HG02610 (cell line): ENCODE measurements at regions not wholly inside any gene's neighbourhood (a gene's known extent, or its start where the extent isn't known, plus 50 kb on each side); places are given as distances from the start of the nearest gene placed in this dataset.

ENCODE experiments used
- ATAC-seq: cut with Tn5 transposase; IDR thresholded peaks from one replicate; pipeline ENCODE4 v1.9.1; 2021; ENCODE audit warnings: mild to moderate bottlenecking, moderate library complexity; ENCODE audit not compliant: unreplicated experiment

DNA sequence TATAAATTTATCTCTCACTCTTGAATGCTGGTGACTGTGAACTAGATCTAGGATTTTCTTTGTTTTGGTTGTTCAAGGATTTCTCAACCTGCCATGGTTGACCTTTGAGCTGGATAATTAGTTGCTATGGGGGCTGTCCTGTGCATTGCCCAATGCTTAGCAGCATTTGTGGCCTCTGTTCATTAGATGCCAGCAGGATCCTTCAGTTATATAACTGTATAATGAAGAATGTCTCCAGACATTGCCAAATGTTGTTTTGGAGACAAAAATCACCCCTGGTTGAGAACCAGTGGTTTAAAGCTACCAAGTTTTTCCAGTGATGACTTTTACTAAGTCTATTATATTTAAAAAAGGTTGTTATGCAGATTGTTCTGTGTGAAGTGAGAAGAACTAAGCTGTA is 147.9 kb upstream of the STXBP6 start:
- no peak for ATAC-seq

DNA sequence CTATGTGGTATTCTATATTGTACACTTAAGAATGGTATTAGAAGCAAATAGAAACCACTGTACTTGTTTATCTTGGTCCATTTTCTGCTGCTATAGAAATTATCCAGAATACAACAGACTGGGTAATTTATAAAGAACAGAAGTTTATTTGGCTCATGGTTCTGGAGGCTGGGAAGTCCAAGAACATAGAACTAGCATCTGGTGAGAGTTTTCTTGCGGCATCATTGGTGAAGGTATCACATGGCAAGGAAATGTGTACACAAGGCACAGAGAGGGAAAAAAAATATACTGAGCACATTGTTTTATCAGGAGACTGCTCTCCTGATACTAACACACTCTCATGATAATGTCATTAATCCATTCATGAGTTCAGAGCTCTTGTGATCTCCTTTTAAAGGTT is 130.3 kb upstream of the STXBP6 start:
- ATAC-seq, result no peak

DNA sequence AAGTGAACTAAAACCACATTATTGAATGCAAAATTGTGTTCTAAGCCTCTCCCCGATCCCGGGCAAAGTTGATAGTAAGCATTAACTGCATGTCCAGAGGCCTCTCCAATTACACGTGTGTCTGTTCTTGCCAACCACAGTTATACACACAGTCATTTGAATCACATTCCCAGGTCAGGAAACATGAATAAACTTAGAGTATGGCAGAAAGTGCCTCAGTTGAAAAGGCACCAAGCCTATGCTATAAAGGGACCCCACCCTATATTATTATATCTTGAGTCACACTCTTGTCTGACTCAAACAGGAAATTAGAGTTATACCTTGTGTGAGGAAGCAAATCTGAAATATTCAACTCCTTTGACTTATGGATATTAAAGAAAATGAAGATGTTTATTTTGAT is 128.3 kb upstream of the STXBP6 start:
- ATAC-seq, result no peak

DNA sequence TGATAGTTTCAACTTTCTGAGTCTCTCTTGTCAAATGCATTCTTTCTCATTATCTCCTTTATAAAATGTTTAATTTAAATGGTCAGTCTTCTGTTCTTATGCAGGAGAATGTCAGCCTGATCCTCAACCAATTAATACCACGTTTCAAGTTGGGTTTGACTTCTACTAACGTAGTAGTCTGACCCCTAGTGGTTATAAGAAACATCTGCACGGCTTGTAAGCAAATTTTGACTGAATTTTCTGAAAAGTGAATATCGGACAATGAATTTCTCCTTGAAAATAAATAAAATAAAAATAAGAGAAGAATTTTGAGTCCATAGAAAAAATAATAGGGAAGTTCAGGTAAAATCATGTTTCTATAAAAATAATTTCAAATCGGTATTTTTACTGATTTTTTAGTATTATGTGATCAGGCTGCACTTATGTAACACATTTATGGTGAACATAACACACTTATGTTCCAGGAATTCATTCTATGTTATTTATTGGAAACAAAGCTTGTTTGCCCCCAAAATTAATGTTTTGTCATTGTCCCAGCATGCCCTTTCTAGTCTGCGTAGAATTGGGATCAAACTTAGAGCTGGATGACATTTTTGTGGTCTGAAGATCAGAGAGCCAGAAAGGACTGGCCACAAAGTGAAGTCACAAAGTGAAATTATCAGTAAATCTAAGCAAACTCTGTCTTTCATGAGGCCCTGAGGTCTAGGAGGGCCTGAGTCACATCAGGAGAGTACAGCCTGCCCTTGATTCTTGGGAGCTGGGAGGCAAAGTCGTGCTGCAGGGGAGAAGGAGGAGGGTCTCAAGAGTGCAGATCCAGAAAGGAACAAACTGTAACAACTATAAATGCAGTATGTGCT is 101.2 kb upstream of the STXBP6 start:
- ATAC-seq, result peak; percentile 56

DNA sequence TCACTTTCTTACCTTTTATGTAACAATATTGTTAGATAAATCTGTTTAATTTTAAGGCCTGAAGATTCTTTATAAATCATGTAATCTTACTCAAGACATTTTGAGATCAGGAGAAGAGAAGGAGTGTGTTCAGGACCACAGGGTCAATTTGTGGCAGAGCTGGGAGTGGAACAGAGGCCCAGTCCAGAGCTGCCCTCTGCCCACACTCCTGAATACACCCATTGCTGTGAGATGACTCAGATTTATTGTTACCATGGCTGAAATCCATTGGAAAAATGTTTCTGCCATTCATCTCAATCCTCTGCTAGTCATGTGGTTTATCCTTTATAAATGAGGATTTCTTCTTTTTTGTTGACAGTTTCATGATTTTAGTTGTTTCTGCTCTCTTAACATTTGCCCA is 100.5 kb upstream of the STXBP6 start:
- no peak for ATAC-seq

DNA sequence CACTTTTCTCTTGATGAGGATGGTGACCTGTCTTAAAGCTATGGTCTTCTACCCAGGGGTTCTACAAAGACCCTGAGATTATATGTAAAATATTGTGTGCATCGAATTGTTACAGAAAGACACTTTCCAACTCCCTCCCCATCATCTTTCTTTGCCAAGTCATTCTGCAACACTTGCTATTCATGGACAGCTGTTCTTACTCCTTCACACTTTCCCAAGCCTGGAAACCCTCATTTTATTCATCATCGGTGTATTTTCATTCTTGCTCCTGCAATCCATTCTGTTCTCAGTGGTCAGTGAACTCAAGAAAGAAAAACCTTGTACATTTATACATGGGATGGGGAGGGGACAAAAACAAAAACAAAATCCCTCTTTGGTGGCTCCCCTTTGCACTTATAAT is 90.5 kb upstream of the STXBP6 start:
- no peak for ATAC-seq

DNA sequence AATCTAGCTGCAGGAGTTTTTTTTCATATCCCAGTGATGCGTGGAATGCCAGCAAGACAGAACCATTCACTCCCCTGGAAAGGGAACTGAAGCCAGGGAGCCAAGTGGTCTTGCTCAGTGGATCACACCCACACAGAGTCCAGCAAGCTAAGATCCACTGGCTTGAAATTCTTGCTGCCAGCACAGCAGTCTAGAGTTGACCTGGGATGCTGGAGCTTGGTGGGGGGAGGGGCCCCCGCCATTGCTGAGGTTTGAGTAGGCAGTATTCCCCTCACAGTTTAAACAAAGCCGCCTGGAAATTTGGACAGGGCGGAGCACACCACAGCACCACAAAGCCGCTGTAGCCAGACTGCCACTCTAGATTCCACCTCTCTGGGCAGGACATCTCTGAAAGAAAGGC is 86.9 kb upstream of the STXBP6 start:
- ATAC-seq, result no peak

DNA sequence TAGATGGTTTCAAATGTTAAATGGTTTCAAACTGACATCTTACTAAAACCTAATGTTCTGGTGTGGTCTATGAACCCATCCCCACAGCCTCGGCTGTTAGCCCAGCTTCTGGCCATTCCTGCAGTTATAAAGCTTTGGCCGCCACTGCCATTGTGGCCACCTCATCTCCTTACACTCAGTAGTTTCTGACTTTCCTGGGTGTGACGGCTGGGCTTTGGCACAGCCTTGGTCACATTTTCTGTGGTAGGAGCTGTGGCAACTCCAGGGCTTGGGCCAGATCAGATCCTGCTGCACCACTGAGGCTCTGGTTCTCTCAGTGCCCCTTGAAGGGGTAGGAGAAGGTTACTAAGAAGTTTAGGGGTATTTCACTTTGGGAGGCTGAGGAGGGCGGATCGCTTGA is 84.2 kb upstream of the STXBP6 start:
- ATAC-seq, result no peak

DNA sequence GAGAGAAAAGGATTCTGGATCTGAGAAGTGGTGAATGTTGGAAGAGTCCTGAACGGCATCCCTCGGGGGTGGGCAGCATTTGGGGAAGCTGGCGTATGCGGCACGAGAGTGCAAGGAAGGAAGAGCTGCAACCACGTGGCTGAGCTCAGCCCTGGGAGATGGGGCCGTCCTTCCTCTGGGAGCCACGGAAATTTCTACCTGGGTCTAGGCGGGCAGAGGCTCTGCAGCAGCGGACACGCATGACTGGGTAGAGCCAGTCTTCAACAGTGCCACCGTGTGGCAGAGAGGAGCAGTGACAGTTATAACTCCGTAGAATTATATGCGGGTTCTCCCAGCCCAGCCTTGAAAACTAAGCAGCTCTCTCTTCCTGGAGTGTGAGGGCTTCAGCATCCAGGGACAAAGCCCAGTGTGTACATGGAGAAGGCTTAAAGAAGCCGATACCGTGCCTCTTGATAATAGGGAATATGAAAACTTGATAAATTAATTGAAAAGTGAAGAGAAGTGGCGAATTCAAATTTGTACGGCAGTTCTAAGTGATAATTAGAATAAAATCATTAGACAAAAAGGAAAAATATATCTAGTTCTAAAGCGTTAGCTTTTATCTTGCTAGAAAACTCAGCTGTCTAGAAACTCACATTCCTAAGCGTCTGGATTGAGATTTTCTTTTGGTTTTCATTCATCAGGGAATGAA is 82.9 kb upstream of the STXBP6 start:
- peak; percentile 83 for ATAC-seq

DNA sequence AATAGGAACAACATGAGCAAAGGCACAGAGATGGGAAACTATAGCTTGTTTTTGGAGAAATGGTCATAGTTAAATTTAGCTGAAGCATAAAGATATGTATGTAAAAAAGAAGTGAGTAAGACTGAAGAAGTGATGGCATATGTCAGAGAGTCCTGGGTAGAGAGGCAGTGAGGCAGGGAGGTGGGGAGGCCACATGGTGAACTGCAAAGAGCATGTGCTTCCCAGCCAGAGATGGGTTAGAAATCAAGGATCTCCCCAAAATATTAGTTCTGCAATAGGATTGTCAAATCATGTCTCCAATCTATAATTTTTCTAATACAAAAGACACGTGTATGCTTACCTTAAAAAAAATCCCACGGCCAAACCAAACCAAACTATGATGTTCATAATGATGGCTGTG is 82.1 kb upstream of the STXBP6 start:
- no peak for ATAC-seq

DNA sequence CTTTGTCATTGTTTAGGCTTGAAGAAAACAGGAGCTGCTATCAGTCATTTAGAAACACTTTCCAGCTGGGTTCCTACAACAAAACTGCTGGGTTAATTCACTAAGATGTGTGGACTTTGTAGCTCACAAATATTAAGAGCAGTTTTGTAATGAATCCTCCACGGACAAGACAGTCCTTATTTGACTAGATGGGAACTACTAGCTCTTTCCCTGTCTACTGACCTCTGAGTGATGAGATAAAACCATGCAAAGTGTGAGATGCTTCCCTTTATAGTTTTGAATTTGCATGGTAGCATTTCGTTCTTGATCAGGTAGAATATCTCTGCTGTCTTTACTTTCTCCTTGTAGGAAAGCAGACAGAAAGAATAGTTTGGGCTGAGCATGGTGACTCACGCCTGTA is 72.9 kb upstream of the STXBP6 start:
- peak; percentile 74 for ATAC-seq

DNA sequence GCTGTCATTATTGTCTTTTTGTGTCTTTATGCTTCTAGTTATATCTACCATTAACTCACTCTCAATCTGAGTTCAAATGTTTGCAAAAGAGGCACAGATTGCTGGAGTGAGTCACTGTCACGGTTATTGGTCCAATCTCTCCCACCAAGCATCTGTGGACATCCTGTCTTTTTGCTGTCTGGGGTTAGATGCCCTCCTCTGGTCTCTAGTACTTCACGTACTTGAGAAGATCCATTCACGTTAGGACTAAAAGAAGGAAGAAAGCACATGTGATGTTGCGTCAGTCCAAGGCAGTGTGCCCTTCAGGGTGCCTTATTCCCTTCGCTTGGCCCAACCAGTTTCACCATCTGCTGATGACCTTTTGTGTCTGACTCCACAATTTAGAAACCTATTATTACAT is 72.3 kb upstream of the STXBP6 start:
- ATAC-seq, result no peak

DNA sequence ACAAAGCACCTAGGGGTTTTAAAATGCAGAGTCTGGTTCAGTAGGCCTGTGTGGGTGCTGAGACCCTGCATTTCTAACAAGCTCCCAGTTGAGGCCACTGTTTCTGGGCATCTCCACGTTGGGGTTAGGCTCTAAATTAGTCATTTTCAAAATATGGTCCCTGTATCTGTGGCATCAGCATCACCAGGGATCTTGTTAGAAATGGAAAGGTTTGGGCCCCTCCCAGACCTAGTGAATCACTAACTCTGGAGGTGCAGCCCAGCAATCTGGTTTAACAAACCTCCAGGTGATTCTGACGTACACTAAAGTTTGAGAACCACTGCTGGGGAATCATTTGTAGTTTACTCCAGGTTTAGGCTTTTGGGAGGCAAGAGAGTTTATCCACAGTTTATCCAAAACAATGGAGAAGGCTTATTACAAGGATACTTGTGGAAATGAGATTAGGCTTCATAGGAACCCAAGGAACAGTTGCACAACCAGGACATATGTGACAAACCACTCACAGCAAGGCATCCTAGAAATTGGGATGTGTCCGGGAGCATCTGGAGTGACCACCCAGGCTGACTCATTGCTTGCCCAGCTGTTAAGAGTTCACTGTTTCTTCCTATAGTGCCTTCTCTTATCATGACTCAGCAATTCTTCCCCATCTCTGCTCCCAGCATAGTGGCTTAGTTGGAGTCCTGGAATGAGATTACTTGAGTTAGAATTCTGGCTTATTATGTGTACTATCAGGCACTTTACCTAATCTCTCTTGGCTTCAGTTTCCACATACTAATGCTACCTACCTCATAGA is 71.6 kb upstream of the STXBP6 start:
- ATAC-seq, result no peak

DNA sequence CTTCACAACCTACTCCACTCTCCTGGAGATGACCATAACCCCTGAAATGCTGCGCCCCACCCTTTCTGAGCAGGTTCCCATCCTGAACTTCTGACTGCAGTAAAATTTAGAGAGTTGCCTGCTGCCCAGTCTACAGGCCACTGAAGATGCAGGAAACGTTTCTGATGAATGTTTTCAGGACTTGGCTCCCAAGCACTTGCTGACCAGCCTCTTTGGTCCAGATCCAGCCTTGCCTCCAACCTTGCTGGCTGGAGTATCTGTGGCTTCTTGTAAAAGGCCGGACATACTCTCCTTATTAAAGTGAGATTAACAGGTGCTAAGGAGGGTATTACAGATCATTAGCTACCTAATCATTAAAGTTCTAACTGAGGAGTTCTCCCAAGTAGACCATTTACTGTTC is 70.3 kb upstream of the STXBP6 start:
- no peak for ATAC-seq

DNA sequence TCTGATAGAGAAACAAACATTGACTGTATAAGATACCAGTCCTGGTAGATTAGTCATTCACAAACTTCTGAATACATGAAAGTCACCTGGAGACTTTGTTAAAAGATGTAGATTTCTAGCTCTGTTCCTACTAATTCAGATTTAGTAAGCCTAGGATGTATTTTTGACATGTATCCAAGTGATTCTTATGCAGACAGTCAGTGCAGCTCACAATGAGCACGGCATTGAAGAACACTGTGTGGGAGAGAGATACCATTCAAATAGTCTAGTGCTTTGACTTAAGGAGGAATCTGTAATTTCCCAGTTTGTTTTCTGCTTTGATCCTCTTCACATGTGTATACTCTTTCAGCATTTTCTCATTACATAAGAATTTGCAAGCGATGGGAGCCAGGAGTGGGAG is 68.7 kb upstream of the STXBP6 start:
- ATAC-seq, result no peak

DNA sequence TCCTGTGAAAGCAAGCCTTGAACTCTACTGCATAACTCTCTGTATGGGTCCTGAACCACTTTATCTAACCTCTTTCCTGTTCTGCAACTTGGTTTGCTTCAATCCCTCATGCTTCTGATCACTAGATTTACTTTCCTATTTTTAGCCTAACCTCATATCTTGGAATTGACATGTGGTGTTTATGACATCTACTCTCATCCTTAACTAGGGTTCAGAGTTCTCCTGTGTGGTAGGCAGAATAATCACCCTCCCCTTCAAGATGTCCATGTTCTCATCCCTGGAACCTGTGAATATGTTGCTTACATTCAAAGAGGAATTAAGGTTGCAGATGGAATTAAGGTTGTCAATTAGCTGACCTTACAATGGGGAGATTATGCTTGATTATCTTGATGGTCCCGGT is 67.4 kb upstream of the STXBP6 start:
- no peak for ATAC-seq

DNA sequence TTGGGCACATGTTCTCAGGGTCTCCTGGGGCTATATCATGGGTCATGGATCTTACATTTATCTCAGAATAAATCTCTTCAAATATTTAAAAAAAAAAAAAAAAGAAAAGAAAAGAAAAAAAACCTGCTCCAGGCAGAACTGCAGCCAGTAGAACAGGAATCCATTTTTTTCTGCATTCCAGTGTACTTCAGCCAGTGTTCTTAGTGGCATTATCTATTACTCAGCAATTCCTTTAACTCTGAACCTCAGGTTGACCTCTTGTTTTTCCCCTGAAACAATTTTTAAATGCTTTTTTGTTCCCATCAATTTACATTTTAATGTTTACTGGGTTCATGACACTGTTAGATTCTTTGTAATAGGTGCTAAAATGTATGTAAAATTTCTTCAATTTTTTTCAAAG is 66.7 kb upstream of the STXBP6 start:
- no peak for ATAC-seq

DNA sequence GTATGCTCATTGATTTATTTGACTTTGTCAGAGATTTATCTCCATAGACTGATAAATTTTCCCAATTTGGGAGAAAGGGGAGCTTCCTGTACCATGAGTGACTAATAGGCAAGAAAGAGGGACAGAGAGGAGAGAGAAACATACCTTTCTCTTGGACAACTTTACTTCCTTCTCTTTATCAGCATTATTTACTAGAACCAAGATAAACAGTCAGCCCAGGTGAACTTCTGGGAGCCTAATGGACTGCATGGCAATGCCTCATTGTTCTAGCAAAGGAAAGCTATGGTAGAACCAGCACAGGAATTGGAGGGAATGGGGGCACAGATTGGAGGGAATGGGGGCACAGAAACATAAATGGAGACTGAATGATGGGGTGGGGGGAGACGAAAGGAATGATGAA is 63.4 kb upstream of the STXBP6 start:
- ATAC-seq, result no peak

DNA sequence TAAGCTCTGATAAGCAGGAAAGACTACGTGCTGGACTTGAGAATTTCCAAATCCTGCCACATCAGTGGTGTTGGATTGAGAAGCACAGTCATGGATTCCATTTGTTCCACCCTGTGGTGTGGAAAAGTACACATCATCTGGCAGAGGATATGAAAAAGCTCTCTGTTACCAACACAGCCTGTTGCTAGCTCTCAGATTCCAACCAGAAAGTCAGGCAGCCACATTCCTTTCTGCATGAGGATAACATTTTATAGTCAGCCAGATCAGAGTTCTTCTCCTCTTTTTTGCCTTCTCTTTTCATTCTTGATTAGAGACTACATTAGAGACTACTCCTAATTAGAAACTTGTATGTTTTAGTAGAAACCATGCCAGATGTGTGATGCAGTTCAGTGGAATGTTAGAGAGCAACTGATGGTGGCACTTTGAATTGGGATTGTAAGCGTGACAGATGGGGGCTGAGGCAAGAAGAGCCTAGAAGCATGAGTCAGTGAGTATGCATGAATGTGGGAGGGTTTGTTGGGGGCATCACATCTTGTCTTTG is 61.2 kb upstream of the STXBP6 start:
- ATAC-seq, result no peak

DNA sequence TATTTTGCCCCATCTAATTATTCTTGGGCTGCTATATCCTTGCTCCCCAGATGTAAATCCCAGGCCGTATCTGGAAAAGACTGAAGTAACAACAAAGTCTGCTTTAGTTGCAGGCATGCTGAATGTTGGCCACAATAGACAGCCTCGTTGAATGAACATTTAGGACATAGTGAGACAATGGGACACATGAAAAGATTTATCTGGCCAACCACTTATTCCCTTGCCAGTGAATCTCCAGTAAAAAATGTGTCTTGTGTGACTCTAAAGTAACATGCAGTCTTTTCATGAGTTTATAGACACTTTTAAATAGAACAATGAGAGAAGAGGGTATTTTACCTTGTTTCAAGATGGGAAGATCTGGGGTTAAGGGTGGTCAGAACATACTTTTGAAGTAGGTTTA is 60.2 kb upstream of the STXBP6 start:
- ATAC-seq, result no peak

DNA sequence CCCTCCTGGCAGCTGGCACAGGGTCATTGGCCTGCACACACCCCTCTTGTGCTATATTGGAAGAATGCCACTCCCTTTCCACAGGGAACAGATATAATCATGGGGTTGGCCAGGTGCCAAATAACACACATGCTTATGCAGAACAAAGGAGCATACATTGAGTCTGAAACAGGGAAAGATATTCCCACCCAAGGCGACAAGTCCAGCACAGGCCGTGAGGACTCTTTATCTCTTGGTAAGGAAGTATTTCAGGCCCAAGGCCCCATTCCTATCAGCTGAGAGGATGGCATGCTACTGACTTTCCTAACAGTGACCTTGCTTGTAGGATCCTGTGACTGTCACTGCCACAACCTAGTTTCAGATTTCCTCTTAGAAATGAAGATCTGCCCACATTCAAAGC is 59.0 kb upstream of the STXBP6 start:
- no peak for ATAC-seq

DNA sequence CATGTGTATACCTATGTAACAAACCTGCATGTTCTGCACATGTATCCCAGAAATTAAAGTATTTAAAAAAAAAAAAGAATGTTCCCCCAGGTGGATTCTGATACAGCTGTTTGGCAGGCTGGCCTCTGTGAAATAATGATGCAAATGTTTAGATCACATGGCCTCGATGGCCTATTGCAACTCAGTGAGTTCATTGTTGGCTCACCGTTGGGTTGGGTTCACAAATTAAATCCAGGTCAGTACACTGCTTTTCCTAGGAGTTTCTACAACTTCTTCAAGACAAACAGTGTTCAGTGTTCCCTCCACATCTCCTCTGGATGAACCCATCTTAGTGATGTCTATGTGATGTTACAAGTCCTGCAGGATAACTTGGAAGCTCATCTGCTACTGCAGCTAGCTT is 58.3 kb upstream of the STXBP6 start:
- ATAC-seq, result no peak
